Uterus (tissue), 3 donors: ENCODE measurements at regions not wholly inside any gene's neighbourhood (a gene's known extent, or its start where the extent isn't known, plus 50 kb on each side); places are given as distances from the start of the nearest gene placed in this dataset.

Experiments
- DNase-seq, 2 donors: peaks; one replicate each; pipeline ENCODE4 v3.0.0-alpha.2; 2019 to 2020
- H3K27ac ChIP-seq, 2 donors: fragments of 200-600 bp; sonication (generic); 1 replicate in 1 of 2; 2 replicates in 1 of 2; pipeline ENCODE4 v1.5.1; 2016 to 2018
- H3K27me3 ChIP-seq, 2 donors: fragments of 200-600 bp; sonication (generic); one replicate each; pipeline ENCODE4 v1.5.1; 2018 to 2019; ENCODE audit warnings: control low read depth in 1 of 2
- H3K36me3 ChIP-seq, 2 donors: fragments of 200-600 bp; sonication (generic); one replicate each; pipeline ENCODE4 v1.5.1; 2019; ENCODE audit warnings: control low read depth in 1 of 2
- H3K4me1 ChIP-seq, 2 donors: fragments of 200-600 bp; sonication (generic); one replicate each; pipeline ENCODE4 v1.5.1; 2018 to 2019; ENCODE audit warnings: control low read depth in 1 of 2
- H3K4me3 ChIP-seq, 2 donors: fragments of 200-600 bp; sonication (generic); 1 replicate in 1 of 2; 2 replicates in 1 of 2; pipeline ENCODE4 v1.5.1; 2018 to 2019; ENCODE audit warnings: mild to moderate bottlenecking in 1 of 2
- H3K9me3 ChIP-seq, 2 donors: fragments of 200-600 bp; sonication (generic); one replicate each; pipeline ENCODE4 v1.5.1; 2019; ENCODE audit warnings: control low read depth in 1 of 2
- CTCF ChIP-seq, 4 experiments: fragments of 200-600 bp in 2 of 4; fragments of 450-650 bp in 2 of 4; sonication (generic) in 2 of 4; IDR thresholded peaks; one replicate each; pipeline ENCODE4 v1.5.1; 2016 to 2019; ENCODE audit warnings: antibody characterized with exemption in 4 of 4, mild to moderate bottlenecking in 2 of 4, moderate library complexity in 1 of 4
- POLR2A ChIP-seq, 2 donors: fragments of 450-650 bp; IDR thresholded peaks; one replicate each; pipeline ENCODE4 v1.6.1; 2016; ENCODE audit warnings: antibody characterized with exemption in 2 of 2, mild to moderate bottlenecking in 1 of 2, moderate library complexity in 1 of 2
- intact Hi-C: fragments of 100-400 bp; cut with DNase I; formaldehyde crosslinking; loops from one replicate; pipeline ENCODE4 v1.15.1; 2023; ENCODE audit warnings: low total_unique reads
- donor health status: DM: yes; HTN: yes; CAD: no.

- intact Hi-C loops, result no loop called here
- no peaks in the 10 kb centered on the region for H3K4me1 ChIP-seq
- peaks cover 0 to 20% of the 10 kb centered on the region in 2 donors for H3K9me3 ChIP-seq
- H3K36me3 ChIP-seq, result no peaks in the 10 kb centered on the region
- H3K27me3 ChIP-seq, result no peaks in the 10 kb centered on the region
- H3K4me3 ChIP-seq, result no peak overlapping the region
- H3K27ac ChIP-seq, result no peak overlapping the region
- no peak for DNase-seq
- TF ChIP-seq POLR2A (IDR thresholded peaks at IDR 0.05) (no peak), CTCF (IDR thresholded peaks at IDR 0.05) (no peak)
These were observed 450.0 kb downstream of the SPATA31D1 start for GRCh38 chr9:82438581-82438980.

GRCh38 chr9:82443312-82443711 is 454.7 kb downstream of the SPATA31D1 start:
- intact Hi-C loops, result no loop called here
- peaks cover 0 to 15% of the 10 kb centered on the region in 2 donors for H3K9me3 ChIP-seq

GRCh38 chr9:82445556-82445955 is 457.0 kb downstream of the SPATA31D1 start:
- no peak for TF ChIP-seq POLR2A (IDR thresholded peaks at IDR 0.05)
- Histone ChIP-seq H3K36me3 (no peaks in the 10 kb centered on the region), H3K4me1 (no peaks in the 10 kb centered on the region), H3K4me3 (no peak overlapping the region), H3K27me3 (no peaks in the 10 kb centered on the region), H3K9me3 (peaks cover 0 to 8% of the 10 kb centered on the region in 2 donors), H3K27ac (no peak overlapping the region)
- DNase-seq, result no peak
- intact Hi-C loops, result no loop called here

More at GRCh38 chr9:82443312-82443711, 454.7 kb downstream of the SPATA31D1 start:
- TF ChIP-seq POLR2A (IDR thresholded peaks at IDR 0.05) (no peak), CTCF (IDR thresholded peaks at IDR 0.05) (no peak)
- H3K4me1 ChIP-seq, result no peaks in the 10 kb centered on the region
- DNase-seq, result no peak
- no peak overlapping the region for H3K27ac ChIP-seq
- no peak overlapping the region for H3K4me3 ChIP-seq
- H3K27me3 ChIP-seq, result no peaks in the 10 kb centered on the region
- no peaks in the 10 kb centered on the region for H3K36me3 ChIP-seq

GRCh38 chr9:82447343-82447742 is 458.8 kb downstream of the SPATA31D1 start:
- H3K36me3 ChIP-seq, result no peaks in the 10 kb centered on the region
- TF ChIP-seq CTCF (IDR thresholded peaks at IDR 0.05) (no peak), POLR2A (IDR thresholded peaks at IDR 0.05) (no peak)
- H3K4me3 ChIP-seq, result no peak overlapping the region
- H3K27ac ChIP-seq, result no peak overlapping the region
- H3K9me3 ChIP-seq, result no peaks in the 10 kb centered on the region
- DNase-seq, result no peak
- no peaks in the 10 kb centered on the region for H3K27me3 ChIP-seq
- no peaks in the 10 kb centered on the region for H3K4me1 ChIP-seq
- intact Hi-C loops, result no loop called here

- no peaks in the 10 kb centered on the region for H3K9me3 ChIP-seq
- intact Hi-C loops, result no loop called here
- H3K4me1 ChIP-seq, result no peaks in the 10 kb centered on the region
- DNase-seq, result no peak
- TF ChIP-seq CTCF (IDR thresholded peaks at IDR 0.05), result no peak
- no peak for TF ChIP-seq POLR2A (IDR thresholded peaks at IDR 0.05)
- no peak overlapping the region for H3K27ac ChIP-seq
- H3K4me3 ChIP-seq, result no peak overlapping the region
- no peaks in the 10 kb centered on the region for H3K36me3 ChIP-seq
- H3K27me3 ChIP-seq, result no peaks in the 10 kb centered on the region
These were observed 461.4 kb downstream of the SPATA31D1 start for GRCh38 chr9:82449986-82450385.
